A673 (cell line): ENCODE measurements at regions not wholly inside any gene's neighbourhood (a gene's known extent, or its start where the extent isn't known, plus 50 kb on each side); places are given as distances from the start of the nearest gene placed in this dataset.

Experiments used
- BruUV-seq: library from RNA; stranded (reverse); fragments of 400-500 nt; replicated peaks from 2 replicates; lab custom pipeline; 2021; lab: Mats Ljungman, UMichigan
- CTCF ChIA-PET: fragments of 300-600 bp; sonication (Branson Sonifier 250); formaldehyde crosslinking; loops from one replicate; lab custom pipeline; 2022; ENCODE audit warnings: antibody characterized with exemption; lab: Charles Lee
- POLR2A ChIA-PET: fragments of 300-600 bp; sonication (Branson Sonifier 250); formaldehyde crosslinking; loops from one replicate; lab custom pipeline; 2022; ENCODE audit warnings: antibody characterized with exemption; ENCODE audit not compliant: low non-redundant PET; lab: Charles Lee
- DNase-seq: peaks from one replicate; pipeline ENCODE4 v3.0.0-alpha.2; 2015; ENCODE audit warnings: low spot score
- H3K27ac ChIP-seq: fragments of 200-600 bp; sonication (generic); 2 replicates; pipeline ENCODE4 v1.5.1; 2016; ENCODE audit warnings: mixed run types, low read depth, mild to moderate bottlenecking, mixed read lengths, antibody characterized with exemption, low read length; ENCODE audit not compliant: poor library complexity, severe bottlenecking
- H3K27me3 ChIP-seq: fragments of 200-600 bp; sonication (generic); replicated peaks from 2 replicates; pipeline ENCODE4 v1.6.1; 2017; ENCODE audit warnings: mixed run types, low read depth, mild to moderate bottlenecking, mixed read lengths, antibody characterized with exemption, low read length; ENCODE audit not compliant: insufficient read depth, poor library complexity
- H3K36me3 ChIP-seq: fragments of 200-600 bp; sonication (generic); 2 replicates; pipeline ENCODE4 v1.6.1; 2016; ENCODE audit warnings: mixed run types, mild to moderate bottlenecking, mixed read lengths, antibody characterized with exemption, low read length; ENCODE audit not compliant: insufficient read depth, poor library complexity, severe bottlenecking
- H3K4me1 ChIP-seq: fragments of 200-600 bp; sonication (generic); 2 replicates; pipeline ENCODE4 v1.6.1; 2017; ENCODE audit warnings: mixed run types, mild to moderate bottlenecking, mixed read lengths, antibody characterized with exemption, low read length; ENCODE audit not compliant: insufficient read depth, poor library complexity, severe bottlenecking
- H3K4me3 ChIP-seq: fragments of 200-600 bp; sonication (generic); 2 replicates; pipeline ENCODE4 v1.5.1; 2016; ENCODE audit warnings: low read depth, mixed run types, mild to moderate bottlenecking, mixed read lengths, low read length; ENCODE audit not compliant: poor library complexity, severe bottlenecking
- H3K9me3 ChIP-seq: fragments of 200-600 bp; sonication (generic); 2 replicates; pipeline ENCODE4 v1.6.1; 2016; ENCODE audit warnings: mixed run types, low read depth, mild to moderate bottlenecking, mixed read lengths, antibody characterized with exemption, low read length; ENCODE audit not compliant: poor library complexity, severe bottlenecking
- EZH2 ChIP-seq: fragments of 200-600 bp; sonication (generic); IDR thresholded peaks from 2 replicates; pipeline ENCODE4 v1.6.1; 2017; ENCODE audit warnings: borderline replicate concordance, low read depth, mild to moderate bottlenecking, mixed read lengths, antibody characterized with exemption, low read length; ENCODE audit not compliant: poor library complexity, severe bottlenecking
- intact Hi-C: fragments of 100-400 bp; cut with micrococcal nuclease; formaldehyde crosslinking; loops from one replicate; pipeline ENCODE4 v1.10.0; 2022; ENCODE audit not compliant: unreplicated experiment
- TF ChIP-seq, protein P1 (sequence below): fragments of 300-800, 200-600 bp; sonication (generic); conservative IDR thresholded peaks from 2 replicates; pipeline ENCODE4 v1.5.1; 2017; ENCODE audit warnings: low read depth, mild to moderate bottlenecking, antibody characterized with exemption, low read length, moderate library complexity, mixed read lengths

DNA sequence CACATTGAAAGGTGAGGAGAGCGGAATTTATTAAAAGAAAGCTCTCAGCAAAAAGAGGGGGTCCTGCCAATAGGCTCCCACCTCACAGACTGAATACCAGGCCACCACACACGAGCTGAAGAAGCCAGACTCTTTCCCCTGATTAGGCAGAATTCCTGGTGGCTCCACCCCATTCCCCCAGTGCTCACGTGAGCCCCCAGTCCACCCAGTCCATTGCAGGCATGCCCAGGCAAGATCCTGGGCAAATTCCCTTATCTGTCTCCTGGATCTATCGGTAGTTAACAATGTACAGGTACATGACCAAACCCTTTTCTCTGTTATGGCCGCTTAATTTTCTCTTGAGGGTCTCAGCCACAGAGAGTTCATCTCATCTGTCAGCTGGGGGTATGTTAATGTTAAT is 54.6 kb upstream of the BTG3 start:
- no peaks in the 10 kb centered on the region for H3K27me3 ChIP-seq
- no peaks in the 10 kb centered on the region for H3K4me1 ChIP-seq
- ChIA-PET CTCF (no interaction called here), POLR2A (no interaction called here)
- H3K9me3 ChIP-seq = no peaks in the 10 kb centered on the region
- no peaks in the 10 kb centered on the region for H3K36me3 ChIP-seq
- H3K27ac ChIP-seq = no peak overlapping the region
- DNase-seq = no peak
- BruUV-seq = no TSS peak
- no peak overlapping the region for H3K4me3 ChIP-seq
- intact Hi-C loops = loop anchor here (10.0 kb wide), 1 partner anchor 282 kb away; no protein-coding TSS in a partner anchor
- no peak for TF ChIP-seq EZH2
- TF ChIP-seq, protein P1, sequence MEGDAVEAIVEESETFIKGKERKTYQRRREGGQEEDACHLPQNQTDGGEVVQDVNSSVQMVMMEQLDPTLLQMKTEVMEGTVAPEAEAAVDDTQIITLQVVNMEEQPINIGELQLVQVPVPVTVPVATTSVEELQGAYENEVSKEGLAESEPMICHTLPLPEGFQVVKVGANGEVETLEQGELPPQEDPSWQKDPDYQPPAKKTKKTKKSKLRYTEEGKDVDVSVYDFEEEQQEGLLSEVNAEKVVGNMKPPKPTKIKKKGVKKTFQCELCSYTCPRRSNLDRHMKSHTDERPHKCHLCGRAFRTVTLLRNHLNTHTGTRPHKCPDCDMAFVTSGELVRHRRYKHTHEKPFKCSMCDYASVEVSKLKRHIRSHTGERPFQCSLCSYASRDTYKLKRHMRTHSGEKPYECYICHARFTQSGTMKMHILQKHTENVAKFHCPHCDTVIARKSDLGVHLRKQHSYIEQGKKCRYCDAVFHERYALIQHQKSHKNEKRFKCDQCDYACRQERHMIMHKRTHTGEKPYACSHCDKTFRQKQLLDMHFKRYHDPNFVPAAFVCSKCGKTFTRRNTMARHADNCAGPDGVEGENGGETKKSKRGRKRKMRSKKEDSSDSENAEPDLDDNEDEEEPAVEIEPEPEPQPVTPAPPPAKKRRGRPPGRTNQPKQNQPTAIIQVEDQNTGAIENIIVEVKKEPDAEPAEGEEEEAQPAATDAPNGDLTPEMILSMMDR = no peak
